ENCODE measurements at regions not wholly inside any gene's neighbourhood (a gene's known extent, or its start where the extent isn't known, plus 50 kb on each side); places are given as distances from the start of the nearest gene placed in this dataset.
"Not testable (repeated sequence)": the region's sequence is repeated elsewhere in the genome, so short reads cannot be mapped to it uniquely, and the experiment has no call there.

DNA sequence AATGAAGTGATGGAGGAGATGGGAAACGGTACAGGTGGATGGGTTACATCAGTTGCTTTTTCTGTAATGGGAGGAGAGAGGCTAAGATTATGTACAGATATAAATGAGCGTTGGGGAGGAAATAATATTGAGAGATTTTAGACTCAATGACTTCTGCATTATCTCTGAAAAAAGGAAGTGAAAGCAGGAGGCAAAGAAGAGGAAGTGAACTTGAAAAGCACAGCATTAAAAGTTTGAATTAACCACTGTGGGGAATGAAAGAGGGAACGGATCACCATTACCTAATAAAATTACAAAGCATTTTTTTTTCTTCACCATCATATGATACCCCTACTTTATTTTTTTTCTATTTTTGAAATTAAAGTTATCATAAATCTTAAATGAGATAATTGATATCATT, 1025.5 kb downstream of the RPA4 start:
- Histone ChIP-seq H3K4me3 (ENCODE audit: low read length in 2 of 2) (no peak overlapping the region), H3K4me1 (ENCODE audit: control insufficient read depth in 2 of 2, insufficient read depth in 2 of 2, low read length in 2 of 2) (no peaks in the 10 kb centered on the region), H3K36me3 (ENCODE audit: control insufficient read depth in 2 of 2, insufficient read depth in 2 of 2, low read length in 1 of 2) (no peaks in the 10 kb centered on the region), H3K27me3 (ENCODE audit: control insufficient read depth in 2 of 2, insufficient read depth in 1 of 2, low read length in 1 of 2) (no peaks in the 10 kb centered on the region), H3K9me3 (ENCODE audit: control insufficient read depth in 2 of 2, insufficient read depth in 1 of 2, low read length in 1 of 2) (no peaks in the 10 kb centered on the region), H3K27ac (ENCODE audit: low read depth in 1 of 2, low read length in 1 of 2) (no peak overlapping the region)
- DNase-seq (ENCODE audit: low read depth in 6 of 9, low spot score in 9 of 9): no peak
- 17% methylated on average over 3 of the region's 3 CpGs for WGBS

DNA sequence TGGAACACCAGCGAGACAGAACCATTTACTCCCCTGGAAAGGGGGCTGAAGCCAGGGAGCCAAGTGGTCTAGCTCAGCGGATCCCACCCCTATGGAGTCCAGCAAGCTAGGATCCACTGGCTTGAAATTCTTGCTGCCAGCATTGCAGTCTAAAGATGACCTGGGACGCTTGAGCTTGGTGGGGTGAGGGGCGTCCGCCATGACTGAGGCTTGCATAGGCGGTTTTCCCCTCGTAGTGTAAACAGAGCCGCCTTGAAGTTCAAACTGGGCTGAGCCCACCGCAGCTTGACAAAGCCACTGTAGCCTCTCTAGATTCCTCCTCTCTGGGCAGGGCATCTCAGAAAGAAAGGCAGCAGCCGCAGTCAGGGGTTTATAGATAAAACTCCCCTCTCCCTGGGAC, 1031.7 kb downstream of the RPA4 start:
- H3K27ac ChIP-seq (ENCODE audit: low read depth in 1 of 2, low read length in 1 of 2); H3K4me3 ChIP-seq (ENCODE audit: low read length in 2 of 2); H3K4me1 ChIP-seq (ENCODE audit: control insufficient read depth in 2 of 2, insufficient read depth in 2 of 2, low read length in 2 of 2); H3K36me3 ChIP-seq (ENCODE audit: control insufficient read depth in 2 of 2, insufficient read depth in 2 of 2, low read length in 1 of 2); H3K27me3 ChIP-seq (ENCODE audit: control insufficient read depth in 2 of 2, insufficient read depth in 1 of 2, low read length in 1 of 2); DNase-seq (ENCODE audit: low read depth in 6 of 9, low spot score in 9 of 9); H3K9me3 ChIP-seq (ENCODE audit: control insufficient read depth in 2 of 2, insufficient read depth in 1 of 2, low read length in 1 of 2): not testable (repeated sequence)
- WGBS: over 99% methylated on average over 10 of the region's 10 CpGs

DNA sequence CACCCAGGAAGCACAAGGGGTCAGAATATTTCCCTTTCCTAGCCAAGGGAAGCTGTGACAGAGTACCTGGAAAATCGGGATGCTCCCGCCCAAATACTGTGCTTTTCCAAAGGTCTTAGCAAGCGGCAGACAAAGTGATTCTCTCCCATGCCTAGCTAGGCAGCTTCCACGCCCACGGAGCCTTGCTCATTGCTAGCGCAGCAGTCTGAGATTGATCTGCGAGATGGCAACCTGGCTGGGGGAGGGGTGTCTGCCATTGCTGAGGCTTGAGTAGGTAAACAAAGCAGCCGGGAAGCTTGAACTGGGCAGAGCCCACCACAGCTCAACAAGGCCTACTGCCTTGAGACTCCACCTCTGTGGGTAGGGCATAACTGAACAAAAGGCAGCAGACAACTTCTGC, 1037.5 kb downstream of the RPA4 start:
- DNase-seq (ENCODE audit: low read depth in 6 of 9, low spot score in 9 of 9); H3K4me1 ChIP-seq (ENCODE audit: control insufficient read depth in 2 of 2, insufficient read depth in 2 of 2, low read length in 2 of 2); H3K4me3 ChIP-seq (ENCODE audit: low read length in 2 of 2); H3K9me3 ChIP-seq (ENCODE audit: control insufficient read depth in 2 of 2, insufficient read depth in 1 of 2, low read length in 1 of 2); H3K36me3 ChIP-seq (ENCODE audit: control insufficient read depth in 2 of 2, insufficient read depth in 2 of 2, low read length in 1 of 2); H3K27me3 ChIP-seq (ENCODE audit: control insufficient read depth in 2 of 2, insufficient read depth in 1 of 2, low read length in 1 of 2); H3K27ac ChIP-seq (ENCODE audit: low read depth in 1 of 2, low read length in 1 of 2): not testable (repeated sequence)
- 97% methylated on average over 8 of the region's 8 CpGs for WGBS

DNA sequence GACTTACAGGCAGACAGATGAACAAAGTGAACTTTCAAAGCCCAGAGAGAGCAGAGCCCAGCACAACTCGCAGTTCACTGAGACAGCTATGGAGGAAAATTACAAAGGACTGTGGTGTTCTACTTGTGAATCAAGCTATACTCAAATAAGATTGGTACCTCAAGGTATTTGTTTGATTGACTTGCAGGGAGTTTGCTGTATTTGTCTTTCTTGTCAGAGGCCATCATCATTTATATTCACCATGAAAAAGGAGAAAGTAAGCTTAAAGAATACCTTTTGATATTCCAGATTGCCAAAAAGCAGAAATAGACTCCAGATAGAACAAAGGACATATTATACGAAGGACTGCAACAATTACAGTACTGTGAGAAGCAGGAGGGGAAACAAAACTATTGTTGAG, 1047.9 kb downstream of the RPA4 start:
- no peaks in the 10 kb centered on the region for H3K4me1 ChIP-seq (ENCODE audit: control insufficient read depth in 2 of 2, insufficient read depth in 2 of 2, low read length in 2 of 2)
- WGBS: 86% methylated on average over 2 of the region's 2 CpGs
- no peak overlapping the region for H3K4me3 ChIP-seq (ENCODE audit: low read length in 2 of 2)
- H3K27me3 ChIP-seq (ENCODE audit: control insufficient read depth in 2 of 2, insufficient read depth in 1 of 2, low read length in 1 of 2): no peaks in the 10 kb centered on the region
- no peaks in the 10 kb centered on the region for H3K9me3 ChIP-seq (ENCODE audit: control insufficient read depth in 2 of 2, insufficient read depth in 1 of 2, low read length in 1 of 2)
- H3K36me3 ChIP-seq (ENCODE audit: control insufficient read depth in 2 of 2, insufficient read depth in 2 of 2, low read length in 1 of 2): no peaks in the 10 kb centered on the region
- DNase-seq (ENCODE audit: low read depth in 6 of 9, low spot score in 9 of 9): no peak
- no peak overlapping the region for H3K27ac ChIP-seq (ENCODE audit: low read depth in 1 of 2, low read length in 1 of 2)

DNA sequence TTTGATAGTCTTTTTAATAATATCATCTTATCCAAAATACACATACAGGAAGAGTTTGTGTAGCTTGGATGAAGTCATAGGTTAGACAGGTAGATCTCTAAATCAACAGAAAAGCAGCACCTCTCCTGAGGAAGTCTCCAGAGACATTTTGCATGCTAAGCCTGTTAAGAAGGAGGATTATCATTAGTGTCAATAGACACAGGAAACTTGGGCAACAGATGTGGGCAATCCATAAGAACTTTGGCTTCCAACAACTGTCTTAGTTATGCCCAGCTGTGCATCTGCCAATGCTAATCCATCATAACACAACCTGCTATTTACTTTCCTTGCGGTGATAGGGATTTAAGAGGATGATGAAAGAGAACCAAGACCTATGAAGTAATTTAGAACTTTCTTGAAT, 1052.6 kb downstream of the RPA4 start:
- Histone ChIP-seq H3K4me3 (ENCODE audit: low read length in 2 of 2) (no peak overlapping the region), H3K36me3 (ENCODE audit: control insufficient read depth in 2 of 2, insufficient read depth in 2 of 2, low read length in 1 of 2) (no peaks in the 10 kb centered on the region), H3K4me1 (ENCODE audit: control insufficient read depth in 2 of 2, insufficient read depth in 2 of 2, low read length in 2 of 2) (no peaks in the 10 kb centered on the region), H3K27ac (ENCODE audit: low read depth in 1 of 2, low read length in 1 of 2) (no peak overlapping the region), H3K27me3 (ENCODE audit: control insufficient read depth in 2 of 2, insufficient read depth in 1 of 2, low read length in 1 of 2) (no peaks in the 10 kb centered on the region), H3K9me3 (ENCODE audit: control insufficient read depth in 2 of 2, insufficient read depth in 1 of 2, low read length in 1 of 2) (no peaks in the 10 kb centered on the region)
- WGBS: 100% methylated on average over 1 of the region's 1 CpG
- no peak for DNase-seq (ENCODE audit: low read depth in 6 of 9, low spot score in 9 of 9)

DNA sequence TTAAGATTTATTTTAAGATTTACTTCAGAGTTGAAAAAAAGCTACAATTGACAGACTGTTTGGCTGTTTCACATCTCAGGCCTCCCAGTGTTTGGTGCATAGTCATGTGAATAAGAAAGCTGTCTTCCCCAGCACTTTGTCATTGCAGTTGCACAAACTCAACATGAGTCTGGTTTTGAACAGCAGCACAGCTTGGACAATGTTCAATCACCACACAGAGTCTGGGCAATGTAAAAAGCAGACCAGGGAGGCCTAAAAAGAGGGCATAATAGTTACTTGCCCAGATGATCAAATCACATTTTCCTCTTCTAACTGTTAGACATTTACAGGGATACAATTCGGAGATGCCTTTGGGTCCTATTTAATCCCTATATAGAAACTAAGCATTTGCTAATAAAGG, 1055.0 kb downstream of the RPA4 start:
- no peak overlapping the region for H3K27ac ChIP-seq (ENCODE audit: low read depth in 1 of 2, low read length in 1 of 2)
- H3K27me3 ChIP-seq (ENCODE audit: control insufficient read depth in 2 of 2, insufficient read depth in 1 of 2, low read length in 1 of 2): no peaks in the 10 kb centered on the region
- no peak for DNase-seq (ENCODE audit: low read depth in 6 of 9, low spot score in 9 of 9)
- no peak overlapping the region for H3K4me3 ChIP-seq (ENCODE audit: low read length in 2 of 2)
- no peaks in the 10 kb centered on the region for H3K4me1 ChIP-seq (ENCODE audit: control insufficient read depth in 2 of 2, insufficient read depth in 2 of 2, low read length in 2 of 2)
- H3K9me3 ChIP-seq (ENCODE audit: control insufficient read depth in 2 of 2, insufficient read depth in 1 of 2, low read length in 1 of 2): no peaks in the 10 kb centered on the region
- H3K36me3 ChIP-seq (ENCODE audit: control insufficient read depth in 2 of 2, insufficient read depth in 2 of 2, low read length in 1 of 2): no peaks in the 10 kb centered on the region
- 96% methylated on average over 1 of the region's 1 CpG for WGBS

DNA sequence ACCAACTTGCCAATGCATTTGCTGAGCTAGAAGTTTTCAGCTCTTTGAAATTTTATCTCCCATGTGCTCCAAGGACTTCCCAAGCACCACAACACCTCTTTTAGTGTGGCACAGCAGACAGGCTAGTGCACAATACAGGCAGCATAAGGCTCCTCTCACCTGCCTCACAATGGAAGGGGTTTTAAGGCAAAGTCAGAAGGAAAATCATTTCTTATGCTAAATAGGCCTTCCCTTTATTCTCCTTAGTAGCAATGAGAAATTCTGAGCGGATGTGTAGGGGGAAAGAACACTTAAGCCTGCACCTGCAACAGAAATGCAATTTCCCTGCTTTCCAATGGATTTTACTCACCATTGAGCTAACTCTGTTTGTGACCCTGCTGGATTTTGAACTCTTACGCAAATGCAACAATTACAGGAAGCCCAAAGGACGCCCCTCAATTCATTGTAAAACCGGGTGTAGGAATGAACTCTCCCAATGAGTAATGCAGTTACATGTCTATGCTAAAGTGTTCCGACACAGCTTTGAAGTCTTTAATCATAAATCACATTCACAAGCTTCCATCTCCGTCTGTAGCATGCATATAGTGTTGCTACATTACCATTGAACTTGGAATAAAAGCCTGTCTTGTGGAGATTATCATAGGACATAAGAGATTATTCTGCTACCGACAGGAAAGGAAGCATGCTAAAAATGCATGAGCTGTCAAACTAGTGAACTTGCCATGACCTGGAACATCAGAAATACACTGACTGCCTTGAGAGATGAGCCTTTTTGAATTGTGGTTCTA, 1084.9 kb downstream of the RPA4 start:
- 50% methylated on average over 7 of the region's 7 CpGs for WGBS
- no peaks in the 10 kb centered on the region for H3K9me3 ChIP-seq (ENCODE audit: control insufficient read depth in 2 of 2, insufficient read depth in 1 of 2, low read length in 1 of 2)
- H3K27me3 ChIP-seq (ENCODE audit: control insufficient read depth in 2 of 2, insufficient read depth in 1 of 2, low read length in 1 of 2): no peaks in the 10 kb centered on the region
- H3K4me1 ChIP-seq (ENCODE audit: control insufficient read depth in 2 of 2, insufficient read depth in 2 of 2, low read length in 2 of 2): no peaks in the 10 kb centered on the region
- no peak for DNase-seq (ENCODE audit: low read depth in 6 of 9, low spot score in 9 of 9)
- H3K27ac ChIP-seq (ENCODE audit: low read depth in 1 of 2, low read length in 1 of 2): no peak overlapping the region
- no peak overlapping the region for H3K4me3 ChIP-seq (ENCODE audit: low read length in 2 of 2)
- no peaks in the 10 kb centered on the region for H3K36me3 ChIP-seq (ENCODE audit: control insufficient read depth in 2 of 2, insufficient read depth in 2 of 2, low read length in 1 of 2)

DNA sequence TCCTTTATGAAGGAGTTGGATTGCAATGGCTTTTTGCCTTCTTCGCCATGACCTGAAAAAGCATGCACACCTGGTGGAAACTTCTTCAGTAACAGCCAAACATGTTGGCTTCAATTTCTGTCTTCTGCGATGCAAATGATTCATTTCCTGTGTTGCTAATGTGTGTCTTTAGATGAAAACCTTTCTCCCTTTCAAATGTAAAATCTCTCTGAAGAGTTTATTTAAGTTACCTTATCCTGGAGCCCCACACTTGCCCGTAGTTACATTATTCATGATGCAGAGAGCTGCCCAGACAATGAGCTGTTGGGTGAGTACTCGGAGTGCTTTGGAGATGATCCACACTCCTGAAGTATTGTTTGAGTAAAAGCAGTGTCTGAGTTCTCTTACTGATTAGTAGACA, 1100.9 kb downstream of the RPA4 start:
- H3K36me3 ChIP-seq (ENCODE audit: control insufficient read depth in 2 of 2, insufficient read depth in 2 of 2, low read length in 1 of 2): no peaks in the 10 kb centered on the region
- no peaks in the 10 kb centered on the region for H3K9me3 ChIP-seq (ENCODE audit: control insufficient read depth in 2 of 2, insufficient read depth in 1 of 2, low read length in 1 of 2)
- H3K4me3 ChIP-seq (ENCODE audit: low read length in 2 of 2): no peak overlapping the region
- H3K27ac ChIP-seq (ENCODE audit: low read depth in 1 of 2, low read length in 1 of 2): no peak overlapping the region
- 44% methylated on average over 4 of the region's 4 CpGs for WGBS
- no peaks in the 10 kb centered on the region for H3K27me3 ChIP-seq (ENCODE audit: control insufficient read depth in 2 of 2, insufficient read depth in 1 of 2, low read length in 1 of 2)
- no peaks in the 10 kb centered on the region for H3K4me1 ChIP-seq (ENCODE audit: control insufficient read depth in 2 of 2, insufficient read depth in 2 of 2, low read length in 2 of 2)
- no peak for DNase-seq (ENCODE audit: low read depth in 6 of 9, low spot score in 9 of 9)

DNA sequence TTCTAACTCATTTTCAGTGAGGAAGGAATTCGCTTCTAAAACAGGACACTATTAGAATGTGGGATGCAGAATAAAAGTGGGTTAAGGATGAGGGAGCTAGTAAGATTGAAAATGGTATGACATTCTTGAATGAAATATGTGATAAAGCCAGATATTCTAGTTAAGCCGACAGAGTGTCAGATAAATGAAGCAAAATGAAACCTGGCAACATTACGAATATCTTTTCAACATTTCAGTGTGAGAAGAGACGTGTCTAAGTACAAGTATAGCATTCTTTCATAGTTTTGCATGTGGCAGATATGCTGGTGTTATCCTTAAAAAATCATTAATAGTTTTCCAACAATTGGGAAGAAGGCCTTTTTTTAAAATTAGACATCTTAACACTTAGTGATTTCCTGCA, 1101.4 kb downstream of the RPA4 start:
- Histone ChIP-seq H3K27me3 (ENCODE audit: control insufficient read depth in 2 of 2, insufficient read depth in 1 of 2, low read length in 1 of 2) (no peaks in the 10 kb centered on the region), H3K4me3 (ENCODE audit: low read length in 2 of 2) (no peak overlapping the region), H3K36me3 (ENCODE audit: control insufficient read depth in 2 of 2, insufficient read depth in 2 of 2, low read length in 1 of 2) (no peaks in the 10 kb centered on the region), H3K27ac (ENCODE audit: low read depth in 1 of 2, low read length in 1 of 2) (no peak overlapping the region), H3K4me1 (ENCODE audit: control insufficient read depth in 2 of 2, insufficient read depth in 2 of 2, low read length in 2 of 2) (no peaks in the 10 kb centered on the region), H3K9me3 (ENCODE audit: control insufficient read depth in 2 of 2, insufficient read depth in 1 of 2, low read length in 1 of 2) (no peaks in the 10 kb centered on the region)
- 80% methylated on average over 4 of the region's 4 CpGs for WGBS
- DNase-seq (ENCODE audit: low read depth in 6 of 9, low spot score in 9 of 9): no peak
